ENCODE measurements at regions not wholly inside any gene's neighbourhood (a gene's known extent, or its start where the extent isn't known, plus 50 kb on each side); places are given as distances from the start of the nearest gene placed in this dataset.

DNA sequence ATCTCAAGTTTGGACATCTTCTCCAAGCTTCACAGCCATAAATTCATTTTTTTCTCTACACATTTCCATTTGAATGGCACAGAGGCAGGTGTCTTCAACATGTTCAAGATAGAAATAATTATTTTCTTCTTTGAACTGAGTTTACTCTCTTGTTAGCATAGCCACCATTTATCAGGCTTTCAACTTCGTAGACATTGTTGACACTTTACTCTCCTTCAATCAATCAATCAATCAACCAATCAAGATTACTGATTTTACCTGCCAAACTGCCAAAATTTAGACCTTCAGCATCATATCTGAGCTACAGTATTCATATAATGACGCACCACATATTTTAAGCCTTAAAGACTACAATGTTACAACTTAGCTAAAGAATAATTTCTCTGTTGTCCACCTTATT lies 300.1 kb upstream of the LUZP2 start:
- Histone ChIP-seq H3K27ac (ENCODE audit: insufficient read depth, low read length) (no peak overlapping the region), H3K4me3 (replicated peaks in 1 of 4; ENCODE audit: control extremely low read depth in 1 of 4, insufficient read depth in 1 of 4, low read depth in 3 of 4, low read length in 4 of 4) (no peak overlapping the region), H4K20me1 (ENCODE audit: control insufficient read depth, extremely low read depth, insufficient read depth, low read length) (no peaks in the 10 kb centered on the region), H3K36me3 (ENCODE audit: control insufficient read depth, insufficient read depth, low read length) (no peaks in the 10 kb centered on the region), H3K27me3 (ENCODE audit: control insufficient read depth, insufficient read depth, low read length) (no peaks in the 10 kb centered on the region), H2AFZ (ENCODE audit: low read length) (no peak overlapping the region), H3K4me1 (ENCODE audit: control insufficient read depth, extremely low read depth, insufficient read depth, low read length) (no peaks in the 10 kb centered on the region), H3K4me2 (ENCODE audit: extremely low read depth, insufficient read depth, low read length) (no peak overlapping the region), H3K9me3 (ENCODE audit: control insufficient read depth, insufficient read depth, low read depth, low read length) (no peaks in the 10 kb centered on the region), H3K79me2 (ENCODE audit: control insufficient read depth, insufficient read depth, low read length) (no peaks in the 10 kb centered on the region), H3K9ac (ENCODE audit: insufficient read depth, low read length) (no peak overlapping the region)
- TF ChIP-seq, protein P1, sequence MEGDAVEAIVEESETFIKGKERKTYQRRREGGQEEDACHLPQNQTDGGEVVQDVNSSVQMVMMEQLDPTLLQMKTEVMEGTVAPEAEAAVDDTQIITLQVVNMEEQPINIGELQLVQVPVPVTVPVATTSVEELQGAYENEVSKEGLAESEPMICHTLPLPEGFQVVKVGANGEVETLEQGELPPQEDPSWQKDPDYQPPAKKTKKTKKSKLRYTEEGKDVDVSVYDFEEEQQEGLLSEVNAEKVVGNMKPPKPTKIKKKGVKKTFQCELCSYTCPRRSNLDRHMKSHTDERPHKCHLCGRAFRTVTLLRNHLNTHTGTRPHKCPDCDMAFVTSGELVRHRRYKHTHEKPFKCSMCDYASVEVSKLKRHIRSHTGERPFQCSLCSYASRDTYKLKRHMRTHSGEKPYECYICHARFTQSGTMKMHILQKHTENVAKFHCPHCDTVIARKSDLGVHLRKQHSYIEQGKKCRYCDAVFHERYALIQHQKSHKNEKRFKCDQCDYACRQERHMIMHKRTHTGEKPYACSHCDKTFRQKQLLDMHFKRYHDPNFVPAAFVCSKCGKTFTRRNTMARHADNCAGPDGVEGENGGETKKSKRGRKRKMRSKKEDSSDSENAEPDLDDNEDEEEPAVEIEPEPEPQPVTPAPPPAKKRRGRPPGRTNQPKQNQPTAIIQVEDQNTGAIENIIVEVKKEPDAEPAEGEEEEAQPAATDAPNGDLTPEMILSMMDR (conservative IDR thresholded peaks at IDR 0.05 in 1 of 2, IDR thresholded peaks at IDR 0.05 in 1 of 2; ENCODE audit: low read depth in 1 of 2, low read length in 2 of 2) = no peak
- TF ChIP-seq EZH2 (IDR thresholded peaks at IDR 0.05; ENCODE audit: low read length, missing control alignments) = no peak
- DNase-seq (ENCODE audit: low read depth in 2 of 2) = no peak

DNA sequence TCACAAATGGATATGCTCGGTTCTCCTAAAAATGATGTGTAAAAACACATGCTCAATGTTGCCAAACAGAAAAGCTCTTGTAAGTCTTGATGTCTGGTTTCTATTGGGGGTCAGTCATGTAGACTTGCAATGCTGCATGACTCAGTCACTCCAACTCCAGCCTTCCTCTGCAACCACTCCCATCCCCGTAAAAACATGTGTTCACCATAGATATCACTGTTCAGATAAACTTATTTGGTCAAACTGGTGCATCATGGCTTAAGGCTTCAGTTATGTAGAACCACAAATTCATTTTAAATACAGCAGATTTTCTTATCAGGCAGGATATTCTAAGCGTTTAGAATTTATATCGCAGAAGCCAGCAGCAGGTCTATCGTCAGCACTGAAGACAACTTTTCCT lies 298.4 kb upstream of the LUZP2 start:
- H3K4me3 ChIP-seq (replicated peaks in 1 of 4; ENCODE audit: control extremely low read depth in 1 of 4, insufficient read depth in 1 of 4, low read depth in 3 of 4, low read length in 4 of 4) = no peak overlapping the region
- H2AFZ ChIP-seq (ENCODE audit: low read length) = no peak overlapping the region
- H3K27me3 ChIP-seq (ENCODE audit: control insufficient read depth, insufficient read depth, low read length) = no peaks in the 10 kb centered on the region
- no peak overlapping the region for H3K4me2 ChIP-seq (ENCODE audit: extremely low read depth, insufficient read depth, low read length)
- TF ChIP-seq EZH2 (IDR thresholded peaks at IDR 0.05; ENCODE audit: low read length, missing control alignments) = no peak
- TF ChIP-seq, protein P1 (conservative IDR thresholded peaks at IDR 0.05 in 1 of 2, IDR thresholded peaks at IDR 0.05 in 1 of 2; ENCODE audit: low read depth in 1 of 2, low read length in 2 of 2) = no peak
- H4K20me1 ChIP-seq (ENCODE audit: control insufficient read depth, extremely low read depth, insufficient read depth, low read length) = no peaks in the 10 kb centered on the region
- H3K27ac ChIP-seq (ENCODE audit: insufficient read depth, low read length) = no peak overlapping the region
- no peak overlapping the region for H3K9ac ChIP-seq (ENCODE audit: insufficient read depth, low read length)
- no peaks in the 10 kb centered on the region for H3K36me3 ChIP-seq (ENCODE audit: control insufficient read depth, insufficient read depth, low read length)
- no peaks in the 10 kb centered on the region for H3K9me3 ChIP-seq (ENCODE audit: control insufficient read depth, insufficient read depth, low read depth, low read length)
- no peaks in the 10 kb centered on the region for H3K79me2 ChIP-seq (ENCODE audit: control insufficient read depth, insufficient read depth, low read length)
- no peaks in the 10 kb centered on the region for H3K4me1 ChIP-seq (ENCODE audit: control insufficient read depth, extremely low read depth, insufficient read depth, low read length)
- DNase-seq (ENCODE audit: low read depth in 2 of 2) = peak in 1 of 2 donors; percentile 32

DNA sequence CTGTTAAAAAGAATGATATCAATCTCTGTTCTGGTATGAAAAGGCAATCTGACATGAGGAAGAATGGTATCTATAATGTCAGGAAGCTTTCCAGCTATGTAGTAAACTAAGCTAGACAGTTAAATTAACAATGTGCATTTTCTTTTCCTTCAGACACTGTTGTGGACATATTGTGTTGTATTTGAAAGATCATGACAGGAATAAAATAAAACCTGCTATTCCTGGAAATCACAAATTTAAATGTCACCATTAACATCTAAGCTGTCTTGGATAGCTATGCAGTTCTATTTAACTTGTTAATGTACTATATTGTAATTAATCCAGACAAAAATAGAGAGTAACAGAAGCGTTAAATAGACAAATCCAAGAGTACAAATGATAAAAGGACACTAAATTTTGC lies 297.4 kb upstream of the LUZP2 start:
- H3K27me3 ChIP-seq (ENCODE audit: control insufficient read depth, insufficient read depth, low read length) = no peaks in the 10 kb centered on the region
- no peaks in the 10 kb centered on the region for H3K36me3 ChIP-seq (ENCODE audit: control insufficient read depth, insufficient read depth, low read length)
- no peak overlapping the region for H3K4me2 ChIP-seq (ENCODE audit: extremely low read depth, insufficient read depth, low read length)
- H3K4me1 ChIP-seq (ENCODE audit: control insufficient read depth, extremely low read depth, insufficient read depth, low read length) = no peaks in the 10 kb centered on the region
- no peak overlapping the region for H3K9ac ChIP-seq (ENCODE audit: insufficient read depth, low read length)
- no peak for DNase-seq (ENCODE audit: low read depth in 2 of 2)
- no peaks in the 10 kb centered on the region for H4K20me1 ChIP-seq (ENCODE audit: control insufficient read depth, extremely low read depth, insufficient read depth, low read length)
- H3K27ac ChIP-seq (ENCODE audit: insufficient read depth, low read length) = no peak overlapping the region
- no peak overlapping the region for H2AFZ ChIP-seq (ENCODE audit: low read length)
- no peak overlapping the region for H3K4me3 ChIP-seq (replicated peaks in 1 of 4; ENCODE audit: control extremely low read depth in 1 of 4, insufficient read depth in 1 of 4, low read depth in 3 of 4, low read length in 4 of 4)
- H3K9me3 ChIP-seq (ENCODE audit: control insufficient read depth, insufficient read depth, low read depth, low read length) = no peaks in the 10 kb centered on the region
- TF ChIP-seq EZH2 (IDR thresholded peaks at IDR 0.05; ENCODE audit: low read length, missing control alignments) = no peak
- TF ChIP-seq, protein P1 (conservative IDR thresholded peaks at IDR 0.05 in 1 of 2, IDR thresholded peaks at IDR 0.05 in 1 of 2; ENCODE audit: low read depth in 1 of 2, low read length in 2 of 2) = no peak
- no peaks in the 10 kb centered on the region for H3K79me2 ChIP-seq (ENCODE audit: control insufficient read depth, insufficient read depth, low read length)
